Coronary artery (tissue), 2 donors: ENCODE measurements at regions not wholly inside any gene's neighbourhood (a gene's known extent, or its start where the extent isn't known, plus 50 kb on each side); places are given as distances from the start of the nearest gene placed in this dataset.
"Not testable (repeated sequence)": the region's sequence is repeated elsewhere in the genome, so short reads cannot be mapped to it uniquely, and the experiment has no call there.

ENCODE experiments used
- DNase-seq: peaks from one replicate; pipeline ENCODE4 v3.0.0-alpha.2; 2017; ENCODE audit warnings: low spot score
- H3K27ac ChIP-seq, 2 donors: fragments of 200-600 bp; sonication (generic); one replicate each; pipeline ENCODE4 v1.5.1; 2016 to 2019
- H3K4me3 ChIP-seq: fragments of 200-600 bp; sonication (generic); 2 replicates; pipeline ENCODE4 v1.5.1; 2016; ENCODE audit warnings: mild to moderate bottlenecking, moderate library complexity
- CTCF ChIP-seq: fragments of 200-600 bp; sonication (generic); IDR thresholded peaks from one replicate; pipeline ENCODE4 v1.5.1; 2019; ENCODE audit warnings: antibody characterized with exemption

GRCh38 chr1:213419401-213420030 lies 368.5 kb downstream of the RPS6KC1 start:
- Histone ChIP-seq H3K4me3 (no peak overlapping the region), H3K27ac (no peak overlapping the region)
- no peak for TF ChIP-seq CTCF
- DNase-seq, result no peak

GRCh38 chr1:213421178-213421577 lies 370.1 kb downstream of the RPS6KC1 start:
- not testable (repeated sequence) for H3K4me3 ChIP-seq, DNase-seq, H3K27ac ChIP-seq

GRCh38 chr1:213423041-213423440 lies 372.0 kb downstream of the RPS6KC1 start:
- no peak for DNase-seq
- H3K27ac ChIP-seq, result no peak overlapping the region
- no peak for TF ChIP-seq CTCF

GRCh38 chr1:213423605-213424004 lies 372.6 kb downstream of the RPS6KC1 start:
- Histone ChIP-seq H3K4me3 (no peak overlapping the region), H3K27ac (no peak overlapping the region)
- no peak for DNase-seq
- no peak for TF ChIP-seq CTCF

More at GRCh38 chr1:213423041-213423440, 372.0 kb downstream of the RPS6KC1 start:
- no peak overlapping the region for H3K4me3 ChIP-seq

- DNase-seq, result no peak
Observed at GRCh38 chr1:213425376-213426030, 374.5 kb downstream of the RPS6KC1 start.

GRCh38 chr1:213429642-213430041 lies 378.6 kb downstream of the RPS6KC1 start:
- no peak for TF ChIP-seq CTCF
- Histone ChIP-seq H3K27ac (no peak overlapping the region), H3K4me3 (no peak overlapping the region)
- DNase-seq, result no peak

More at GRCh38 chr1:213425376-213426030, 374.5 kb downstream of the RPS6KC1 start:
- H3K4me3 ChIP-seq, result no peak overlapping the region
- no peak for TF ChIP-seq CTCF
- no peak overlapping the region for H3K27ac ChIP-seq

GRCh38 chr1:213435715-213436114 lies 384.7 kb downstream of the RPS6KC1 start:
- no peak for TF ChIP-seq CTCF
- Histone ChIP-seq H3K4me3 (no peak overlapping the region), H3K27ac (no peak overlapping the region)
- no peak for DNase-seq
